ENCODE measurements at regions not wholly inside any gene's neighbourhood (a gene's known extent, or its start where the extent isn't known, plus 50 kb on each side); places are given as distances from the start of the nearest gene placed in this dataset.

- Histone ChIP-seq H3K27ac (ENCODE audit: low read depth, low read length, poor library complexity, severe bottlenecking) (no peak overlapping the region), H3K79me2 (ENCODE audit: insufficient read depth, low read length) (no peaks in the 10 kb centered on the region), H3K27me3 (ENCODE audit: insufficient read depth, low read length) (no peaks in the 10 kb centered on the region), H2AFZ (ENCODE audit: low read length) (no peak overlapping the region), H3K9me2 (ENCODE audit: low read depth, low read length) (no peaks in the 10 kb centered on the region), H3K4me1 (ENCODE audit: insufficient read depth, low read length, severe bottlenecking) (no peaks in the 10 kb centered on the region), H3K9ac (ENCODE audit: low read length) (no peak overlapping the region), H4K20me1 (ENCODE audit: insufficient read depth, low read length) (no peaks in the 10 kb centered on the region), H3K36me3 (ENCODE audit: insufficient read depth, low read length) (no peaks in the 10 kb centered on the region), H3K9me3 (ENCODE audit: low read length) (no peaks in the 10 kb centered on the region), H3K4me3 (ENCODE audit: low read depth, low read length, poor library complexity, severe bottlenecking) (no peak overlapping the region), H3F3A (ENCODE audit: insufficient read depth, low read length) (no peaks in the 10 kb centered on the region), H3K4me2 (ENCODE audit: low read length) (no peak overlapping the region)
- no peak for TF ChIP-seq EZH2 (IDR thresholded peaks at IDR 0.05; ENCODE audit: borderline replicate concordance, low read length)
- TF ChIP-seq, protein P1, sequence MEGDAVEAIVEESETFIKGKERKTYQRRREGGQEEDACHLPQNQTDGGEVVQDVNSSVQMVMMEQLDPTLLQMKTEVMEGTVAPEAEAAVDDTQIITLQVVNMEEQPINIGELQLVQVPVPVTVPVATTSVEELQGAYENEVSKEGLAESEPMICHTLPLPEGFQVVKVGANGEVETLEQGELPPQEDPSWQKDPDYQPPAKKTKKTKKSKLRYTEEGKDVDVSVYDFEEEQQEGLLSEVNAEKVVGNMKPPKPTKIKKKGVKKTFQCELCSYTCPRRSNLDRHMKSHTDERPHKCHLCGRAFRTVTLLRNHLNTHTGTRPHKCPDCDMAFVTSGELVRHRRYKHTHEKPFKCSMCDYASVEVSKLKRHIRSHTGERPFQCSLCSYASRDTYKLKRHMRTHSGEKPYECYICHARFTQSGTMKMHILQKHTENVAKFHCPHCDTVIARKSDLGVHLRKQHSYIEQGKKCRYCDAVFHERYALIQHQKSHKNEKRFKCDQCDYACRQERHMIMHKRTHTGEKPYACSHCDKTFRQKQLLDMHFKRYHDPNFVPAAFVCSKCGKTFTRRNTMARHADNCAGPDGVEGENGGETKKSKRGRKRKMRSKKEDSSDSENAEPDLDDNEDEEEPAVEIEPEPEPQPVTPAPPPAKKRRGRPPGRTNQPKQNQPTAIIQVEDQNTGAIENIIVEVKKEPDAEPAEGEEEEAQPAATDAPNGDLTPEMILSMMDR (IDR thresholded peaks at IDR 0.05; ENCODE audit: low read length) = no peak
These were observed 666.4 kb upstream of the PTCHD4 start for GRCh38 chr6:48777411-48777810.

GRCh38 chr6:48775157-48775556 is 664.2 kb upstream of the PTCHD4 start:
- Histone ChIP-seq H3K4me1 (ENCODE audit: insufficient read depth, low read length, severe bottlenecking) (no peaks in the 10 kb centered on the region), H3K4me2 (ENCODE audit: low read length) (no peak overlapping the region), H3K79me2 (ENCODE audit: insufficient read depth, low read length) (no peaks in the 10 kb centered on the region), H3K4me3 (ENCODE audit: low read depth, low read length, poor library complexity, severe bottlenecking) (no peak overlapping the region), H2AFZ (ENCODE audit: low read length) (no peak overlapping the region), H3K9me2 (ENCODE audit: low read depth, low read length) (no peaks in the 10 kb centered on the region), H3K27me3 (ENCODE audit: insufficient read depth, low read length) (no peaks in the 10 kb centered on the region), H3K9ac (ENCODE audit: low read length) (no peak overlapping the region), H3K27ac (ENCODE audit: low read depth, low read length, poor library complexity, severe bottlenecking) (no peak overlapping the region), H3K36me3 (ENCODE audit: insufficient read depth, low read length) (no peaks in the 10 kb centered on the region), H3F3A (ENCODE audit: insufficient read depth, low read length) (no peaks in the 10 kb centered on the region), H3K9me3 (ENCODE audit: low read length) (no peaks in the 10 kb centered on the region), H4K20me1 (ENCODE audit: insufficient read depth, low read length) (no peaks in the 10 kb centered on the region)
- TF ChIP-seq, protein P1 (IDR thresholded peaks at IDR 0.05; ENCODE audit: low read length) = no peak
- no peak for TF ChIP-seq EZH2 (IDR thresholded peaks at IDR 0.05; ENCODE audit: borderline replicate concordance, low read length)

- H3K27ac ChIP-seq (ENCODE audit: low read depth, low read length, poor library complexity, severe bottlenecking) = no peak overlapping the region
These were observed 663.3 kb upstream of the PTCHD4 start for GRCh38 chr6:48774276-48774675.

More at GRCh38 chr6:48774276-48774675, 663.3 kb upstream of the PTCHD4 start:
- no peak overlapping the region for H3K4me2 ChIP-seq (ENCODE audit: low read length)
- no peaks in the 10 kb centered on the region for H3K27me3 ChIP-seq (ENCODE audit: insufficient read depth, low read length)
- no peaks in the 10 kb centered on the region for H3F3A ChIP-seq (ENCODE audit: insufficient read depth, low read length)
- no peaks in the 10 kb centered on the region for H4K20me1 ChIP-seq (ENCODE audit: insufficient read depth, low read length)
- no peak overlapping the region for H3K9ac ChIP-seq (ENCODE audit: low read length)
- no peak overlapping the region for H2AFZ ChIP-seq (ENCODE audit: low read length)
- H3K4me1 ChIP-seq (ENCODE audit: insufficient read depth, low read length, severe bottlenecking) = no peaks in the 10 kb centered on the region
- no peaks in the 10 kb centered on the region for H3K9me2 ChIP-seq (ENCODE audit: low read depth, low read length)
- H3K4me3 ChIP-seq (ENCODE audit: low read depth, low read length, poor library complexity, severe bottlenecking) = no peak overlapping the region
- H3K9me3 ChIP-seq (ENCODE audit: low read length) = no peaks in the 10 kb centered on the region
- no peaks in the 10 kb centered on the region for H3K79me2 ChIP-seq (ENCODE audit: insufficient read depth, low read length)
- H3K36me3 ChIP-seq (ENCODE audit: insufficient read depth, low read length) = no peaks in the 10 kb centered on the region
- TF ChIP-seq, protein P1 (IDR thresholded peaks at IDR 0.05; ENCODE audit: low read length) = no peak
- no peak for TF ChIP-seq EZH2 (IDR thresholded peaks at IDR 0.05; ENCODE audit: borderline replicate concordance, low read length)

All from OCI-LY1 (cell line).